ENCODE measurements at regions not wholly inside any gene's neighbourhood (a gene's known extent, or its start where the extent isn't known, plus 50 kb on each side); places are given as distances from the start of the nearest gene placed in this dataset.
"Not testable (repeated sequence)": the region's sequence is repeated elsewhere in the genome, so short reads cannot be mapped to it uniquely, and the experiment has no call there.

GRCh38 chr15:69570997-69571396, 118.4 kb downstream of the RPLP1 start:
- Histone ChIP-seq H3K9me3 (no peaks in the 10 kb centered on the region), H3K27ac (no peak overlapping the region), H3K4me3 (no peak overlapping the region), H3K36me3 (no peaks in the 10 kb centered on the region), H3K4me1 (no peaks in the 10 kb centered on the region), H3K27me3 (no peaks in the 10 kb centered on the region)
- no peak for TF ChIP-seq POLR2A (IDR thresholded peaks at IDR 0.05)
- TF ChIP-seq EP300 (IDR thresholded peaks at IDR 0.05), result no peak
- no peak for TF ChIP-seq POLR2AphosphoS5 (IDR thresholded peaks at IDR 0.05)
- TF ChIP-seq, protein P1, sequence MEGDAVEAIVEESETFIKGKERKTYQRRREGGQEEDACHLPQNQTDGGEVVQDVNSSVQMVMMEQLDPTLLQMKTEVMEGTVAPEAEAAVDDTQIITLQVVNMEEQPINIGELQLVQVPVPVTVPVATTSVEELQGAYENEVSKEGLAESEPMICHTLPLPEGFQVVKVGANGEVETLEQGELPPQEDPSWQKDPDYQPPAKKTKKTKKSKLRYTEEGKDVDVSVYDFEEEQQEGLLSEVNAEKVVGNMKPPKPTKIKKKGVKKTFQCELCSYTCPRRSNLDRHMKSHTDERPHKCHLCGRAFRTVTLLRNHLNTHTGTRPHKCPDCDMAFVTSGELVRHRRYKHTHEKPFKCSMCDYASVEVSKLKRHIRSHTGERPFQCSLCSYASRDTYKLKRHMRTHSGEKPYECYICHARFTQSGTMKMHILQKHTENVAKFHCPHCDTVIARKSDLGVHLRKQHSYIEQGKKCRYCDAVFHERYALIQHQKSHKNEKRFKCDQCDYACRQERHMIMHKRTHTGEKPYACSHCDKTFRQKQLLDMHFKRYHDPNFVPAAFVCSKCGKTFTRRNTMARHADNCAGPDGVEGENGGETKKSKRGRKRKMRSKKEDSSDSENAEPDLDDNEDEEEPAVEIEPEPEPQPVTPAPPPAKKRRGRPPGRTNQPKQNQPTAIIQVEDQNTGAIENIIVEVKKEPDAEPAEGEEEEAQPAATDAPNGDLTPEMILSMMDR (IDR thresholded peaks at IDR 0.05), result no peak
- ATAC-seq, result no peak
- 100% methylated on average over 3 to 5 of the region's 5 CpGs for WGBS, 2 donors (ENCODE audit: low coverage in 1 of 2)

DNA sequence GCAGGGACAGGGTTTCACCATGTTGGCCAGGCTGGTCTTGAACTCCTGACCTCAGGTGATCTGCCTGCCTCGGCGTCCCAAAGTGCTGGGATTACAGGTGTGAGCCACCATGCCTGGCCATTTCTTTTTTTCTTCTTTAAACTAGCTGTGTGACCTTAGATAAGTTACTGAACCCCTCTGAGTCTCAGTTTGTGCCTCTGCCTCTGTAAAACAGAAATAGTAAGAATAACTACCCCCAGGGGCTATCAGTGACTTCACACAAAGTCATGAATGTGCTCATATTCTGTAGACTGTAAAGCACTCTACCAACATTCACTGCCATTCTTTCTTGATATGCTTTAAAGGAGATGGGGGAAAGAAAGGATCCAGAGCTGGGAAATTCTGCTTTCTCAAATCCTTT, 120.7 kb downstream of the RPLP1 start:
- 94 to 100% methylated on average over 1 to 2 of the region's 2 CpGs for WGBS, 2 donors (ENCODE audit: low coverage in 1 of 2)
- not testable (repeated sequence) for H3K27me3 ChIP-seq, ATAC-seq, H3K27ac ChIP-seq, H3K4me3 ChIP-seq, H3K36me3 ChIP-seq, H3K9me3 ChIP-seq, H3K4me1 ChIP-seq

DNA sequence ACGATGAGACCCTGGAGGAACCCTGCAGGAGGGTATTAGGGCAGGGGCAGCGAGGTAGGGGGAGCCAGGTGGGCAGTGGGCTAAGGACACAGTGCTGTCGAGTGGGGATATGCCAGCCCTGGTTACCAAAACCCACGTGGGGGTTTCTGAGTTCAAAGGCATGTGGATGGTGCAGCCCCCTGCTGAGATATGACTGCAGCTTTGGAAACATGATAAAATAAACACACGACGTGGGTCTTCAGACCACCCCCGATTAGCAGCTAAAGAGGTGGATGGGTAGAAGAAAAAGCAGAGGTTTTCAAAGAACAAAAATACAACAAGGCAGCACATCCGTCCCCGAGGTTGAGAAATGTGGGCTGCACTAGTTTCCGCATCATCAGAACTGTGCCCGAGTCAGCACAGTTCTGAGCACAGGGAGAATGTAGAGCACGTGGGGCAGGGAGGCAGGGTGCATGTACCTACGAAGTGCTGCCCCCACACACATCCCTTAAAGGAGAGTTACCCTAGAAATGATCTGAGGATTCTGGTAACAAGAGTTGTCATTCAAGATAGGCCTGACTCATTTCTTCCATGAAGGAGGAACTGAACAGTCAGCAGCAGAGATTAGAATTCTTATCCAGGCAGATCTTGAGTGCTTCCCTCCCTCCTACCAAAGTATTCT, 121.3 kb downstream of the RPLP1 start:
- Histone ChIP-seq H3K4me3 (no peak overlapping the region), H3K4me1 (no peaks in the 10 kb centered on the region), H3K27ac (no peak overlapping the region), H3K27me3 (peaks cover 8% of the 10 kb centered on the region), H3K9me3 (no peaks in the 10 kb centered on the region), H3K36me3 (no peaks in the 10 kb centered on the region)
- 47% methylated on average over 13 of the region's 13 CpGs; no CpG with 5 or more reads in 1 of the 2 donors for WGBS, 2 donors (ENCODE audit: low coverage in 1 of 2)
- TF ChIP-seq, protein P1 (IDR thresholded peaks at IDR 0.05), result no peak
- no peak for TF ChIP-seq POLR2A (IDR thresholded peaks at IDR 0.05)
- no peak for TF ChIP-seq EP300 (IDR thresholded peaks at IDR 0.05)
- TF ChIP-seq POLR2AphosphoS5 (IDR thresholded peaks at IDR 0.05), result no peak
- no peak for ATAC-seq

GRCh38 chr15:69574506-69574905, 121.9 kb downstream of the RPLP1 start:
- no peaks in the 10 kb centered on the region for H3K4me1 ChIP-seq
- no peak for ATAC-seq
- H3K27ac ChIP-seq, result no peak overlapping the region
- H3K36me3 ChIP-seq, result no peaks in the 10 kb centered on the region
- no peak overlapping the region for H3K4me3 ChIP-seq
- H3K27me3 ChIP-seq, result peaks cover 9% of the 10 kb centered on the region
- no peaks in the 10 kb centered on the region for H3K9me3 ChIP-seq
- no peak for TF ChIP-seq POLR2A (IDR thresholded peaks at IDR 0.05)
- no peak for TF ChIP-seq EP300 (IDR thresholded peaks at IDR 0.05)
- no peak for TF ChIP-seq POLR2AphosphoS5 (IDR thresholded peaks at IDR 0.05)
- TF ChIP-seq, protein P1 (IDR thresholded peaks at IDR 0.05), result no peak
- WGBS, 2 donors (ENCODE audit: low coverage in 1 of 2), result 67 to 84% methylated on average over 3 to 5 of the region's 5 CpGs

- Histone ChIP-seq H3K27me3 (peaks cover 9% of the 10 kb centered on the region), H3K27ac (no peak overlapping the region), H3K4me1 (no peaks in the 10 kb centered on the region), H3K36me3 (no peaks in the 10 kb centered on the region), H3K9me3 (no peaks in the 10 kb centered on the region), H3K4me3 (no peak overlapping the region)
- TF ChIP-seq, protein P1 (IDR thresholded peaks at IDR 0.05), result no peak
- TF ChIP-seq POLR2A (IDR thresholded peaks at IDR 0.05), result no peak
- no peak for TF ChIP-seq POLR2AphosphoS5 (IDR thresholded peaks at IDR 0.05)
- TF ChIP-seq EP300 (IDR thresholded peaks at IDR 0.05), result no peak
- WGBS, 2 donors (ENCODE audit: low coverage in 1 of 2), result 92% methylated on average over 6 of the region's 6 CpGs; no CpG with 5 or more reads in 1 of the 2 donors
- no peak for ATAC-seq
These were observed 122.8 kb downstream of the RPLP1 start for GRCh38 chr15:69575387-69575786.

All from gastroesophageal sphincter (tissue), 4 donors.